Thoracic aorta (tissue), 2 donors: ENCODE measurements at regions not wholly inside any gene's neighbourhood (a gene's known extent, or its start where the extent isn't known, plus 50 kb on each side); places are given as distances from the start of the nearest gene placed in this dataset.

Source experiments
- ATAC-seq: fragments of 150-250 bp; one replicate; pipeline ENCODE4 v1.8.0; 2017; ENCODE audit warnings: low read depth; ENCODE audit not compliant: insufficient number of reproducible peaks, low FRiP score
- DNase-seq: peaks from one replicate; pipeline ENCODE4 v3.0.0-alpha.2; 2020; ENCODE audit warnings: low spot score
- H3K27ac ChIP-seq, 2 donors: fragments of 200-600 bp; sonication (generic); 1 replicate in 1 of 2; 2 replicates in 1 of 2; pipeline ENCODE4 v1.5.1; 2016; ENCODE audit warnings: mild to moderate bottlenecking in 2 of 2, moderate library complexity in 2 of 2
- H3K27me3 ChIP-seq: fragments of 200-600 bp; sonication (generic); replicated peaks from 2 replicates; pipeline ENCODE4 v1.6.0; 2016; ENCODE audit warnings: mild to moderate bottlenecking; ENCODE audit not compliant: insufficient read depth
- H3K36me3 ChIP-seq: fragments of 200-600 bp; sonication (generic); one replicate; pipeline ENCODE4 v1.5.1; 2016
- H3K4me1 ChIP-seq, 2 donors: fragments of 200-600 bp; sonication (generic); 1 replicate in 1 of 2; 2 replicates in 1 of 2; pipeline versions ENCODE4 v1.5.1 to v1.6.0; 2016; ENCODE audit warnings: low read depth in 2 of 2, mild to moderate bottlenecking in 1 of 2; ENCODE audit not compliant: control insufficient read depth in 1 of 2
- H3K4me3 ChIP-seq: fragments of 200-600 bp; sonication (generic); 2 replicates; pipeline ENCODE4 v1.5.1; 2016; ENCODE audit warnings: mild to moderate bottlenecking
- H3K9me3 ChIP-seq: fragments of 200-600 bp; sonication (generic); 2 replicates; pipeline ENCODE4 v1.5.1; 2016
- TF ChIP-seq, protein P1 (sequence below): fragments of 200-600 bp; sonication (generic); IDR thresholded peaks from one replicate; pipeline ENCODE4 v1.5.1; 2019; ENCODE audit warnings: antibody characterized with exemption

- Histone ChIP-seq H3K36me3 (no peaks in the 10 kb centered on the region), H3K27me3 (no peaks in the 10 kb centered on the region), H3K27ac (no peak overlapping the region), H3K4me1 (no peaks in the 10 kb centered on the region), H3K9me3 (no peaks in the 10 kb centered on the region), H3K4me3 (no peak overlapping the region)
- DNase-seq = no peak
- ATAC-seq = no peak
- TF ChIP-seq, protein P1, sequence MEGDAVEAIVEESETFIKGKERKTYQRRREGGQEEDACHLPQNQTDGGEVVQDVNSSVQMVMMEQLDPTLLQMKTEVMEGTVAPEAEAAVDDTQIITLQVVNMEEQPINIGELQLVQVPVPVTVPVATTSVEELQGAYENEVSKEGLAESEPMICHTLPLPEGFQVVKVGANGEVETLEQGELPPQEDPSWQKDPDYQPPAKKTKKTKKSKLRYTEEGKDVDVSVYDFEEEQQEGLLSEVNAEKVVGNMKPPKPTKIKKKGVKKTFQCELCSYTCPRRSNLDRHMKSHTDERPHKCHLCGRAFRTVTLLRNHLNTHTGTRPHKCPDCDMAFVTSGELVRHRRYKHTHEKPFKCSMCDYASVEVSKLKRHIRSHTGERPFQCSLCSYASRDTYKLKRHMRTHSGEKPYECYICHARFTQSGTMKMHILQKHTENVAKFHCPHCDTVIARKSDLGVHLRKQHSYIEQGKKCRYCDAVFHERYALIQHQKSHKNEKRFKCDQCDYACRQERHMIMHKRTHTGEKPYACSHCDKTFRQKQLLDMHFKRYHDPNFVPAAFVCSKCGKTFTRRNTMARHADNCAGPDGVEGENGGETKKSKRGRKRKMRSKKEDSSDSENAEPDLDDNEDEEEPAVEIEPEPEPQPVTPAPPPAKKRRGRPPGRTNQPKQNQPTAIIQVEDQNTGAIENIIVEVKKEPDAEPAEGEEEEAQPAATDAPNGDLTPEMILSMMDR = no peak
These were observed 2529.3 kb downstream of the ARAP2 start for GRCh38 chr4:33714971-33715370.

- Histone ChIP-seq H3K27ac (no peak overlapping the region), H3K27me3 (no peaks in the 10 kb centered on the region), H3K9me3 (no peaks in the 10 kb centered on the region), H3K4me3 (no peak overlapping the region), H3K4me1 (no peaks in the 10 kb centered on the region), H3K36me3 (no peaks in the 10 kb centered on the region)
- TF ChIP-seq, protein P1 = no peak
- DNase-seq (no peak), ATAC-seq (no peak)
These were observed 2528.4 kb downstream of the ARAP2 start for GRCh38 chr4:33715841-33716395.

- no peaks in the 10 kb centered on the region for H3K36me3 ChIP-seq
- no peak overlapping the region for H3K4me3 ChIP-seq
- H3K9me3 ChIP-seq = no peaks in the 10 kb centered on the region
- DNase-seq (no peak), ATAC-seq (no peak)
- H3K27me3 ChIP-seq = no peaks in the 10 kb centered on the region
- no peaks in the 10 kb centered on the region for H3K4me1 ChIP-seq
- no peak overlapping the region for H3K27ac ChIP-seq
- TF ChIP-seq, protein P1 = no peak
These were observed 2522.1 kb downstream of the ARAP2 start for GRCh38 chr4:33722254-33722653.

GRCh38 chr4:33722800-33723516 lies 2521.4 kb downstream of the ARAP2 start:
- ATAC-seq = no peak
- Histone ChIP-seq H3K36me3 (no peaks in the 10 kb centered on the region), H3K4me3 (no peak overlapping the region), H3K27me3 (no peaks in the 10 kb centered on the region), H3K4me1 (no peaks in the 10 kb centered on the region), H3K27ac (no peak overlapping the region), H3K9me3 (no peaks in the 10 kb centered on the region)
- TF ChIP-seq, protein P1 = no peak
- DNase-seq = no peak

GRCh38 chr4:33724685-33725084 lies 2519.6 kb downstream of the ARAP2 start:
- H3K27ac ChIP-seq = no peak overlapping the region
- ATAC-seq (no peak), DNase-seq (no peak)
- TF ChIP-seq, protein P1 = no peak
- no peaks in the 10 kb centered on the region for H3K9me3 ChIP-seq
- H3K4me3 ChIP-seq = no peak overlapping the region
- H3K36me3 ChIP-seq = no peaks in the 10 kb centered on the region
- no peaks in the 10 kb centered on the region for H3K27me3 ChIP-seq
- H3K4me1 ChIP-seq = no peaks in the 10 kb centered on the region
